ENCODE measurements at regions not wholly inside any gene's neighbourhood (a gene's known extent, or its start where the extent isn't known, plus 50 kb on each side); places are given as distances from the start of the nearest gene placed in this dataset.
"Not testable (repeated sequence)": the region's sequence is repeated elsewhere in the genome, so short reads cannot be mapped to it uniquely, and the experiment has no call there.

- DNase-seq (ENCODE audit: low spot score) = no peak
- Histone ChIP-seq H3K4me3 (no peak overlapping the region), H3K27ac (no peak overlapping the region)
- TF ChIP-seq CTCF (IDR thresholded peaks at IDR 0.05) = no peak
Observed at GRCh38 chr2:44060990-44061389, 65.2 kb upstream of the LRPPRC start.

GRCh38 chr2:44061469-44061868 lies 65.7 kb upstream of the LRPPRC start:
- Histone ChIP-seq H3K27ac (no peak overlapping the region), H3K4me3 (no peak overlapping the region)
- no peak for TF ChIP-seq CTCF (IDR thresholded peaks at IDR 0.05)
- no peak for DNase-seq (ENCODE audit: low spot score)

GRCh38 chr2:44061876-44062275 lies 66.1 kb upstream of the LRPPRC start:
- no peak for DNase-seq (ENCODE audit: low spot score)
- TF ChIP-seq CTCF (IDR thresholded peaks at IDR 0.05) = no peak
- Histone ChIP-seq H3K27ac (no peak overlapping the region), H3K4me3 (no peak overlapping the region)

GRCh38 chr2:44063033-44063432 lies 67.2 kb upstream of the LRPPRC start:
- no peak for DNase-seq (ENCODE audit: low spot score)
- no peak overlapping the region for H3K4me3 ChIP-seq
- no peak for TF ChIP-seq CTCF (IDR thresholded peaks at IDR 0.05)
- H3K27ac ChIP-seq = no peak overlapping the region

GRCh38 chr2:44064281-44064680 lies 68.5 kb upstream of the LRPPRC start:
- H3K4me3 ChIP-seq; DNase-seq (ENCODE audit: low spot score); H3K27ac ChIP-seq: not testable (repeated sequence)

- not testable (repeated sequence) for H3K27ac ChIP-seq; H3K4me3 ChIP-seq; DNase-seq (ENCODE audit: low spot score)
Observed at GRCh38 chr2:44067012-44067790, 71.4 kb upstream of the LRPPRC start.

- H3K4me3 ChIP-seq; H3K27ac ChIP-seq; DNase-seq (ENCODE audit: low spot score): not testable (repeated sequence)
Observed at GRCh38 chr2:44067791-44068181, 72.0 kb upstream of the LRPPRC start.

- Histone ChIP-seq H3K4me3 (no peak overlapping the region), H3K27ac (no peak overlapping the region)
- TF ChIP-seq CTCF (IDR thresholded peaks at IDR 0.05) = no peak
- no peak for DNase-seq (ENCODE audit: low spot score)
Observed at GRCh38 chr2:44071454-44072046, 75.8 kb upstream of the LRPPRC start.

- not testable (repeated sequence) for H3K27ac ChIP-seq; H3K4me3 ChIP-seq; DNase-seq (ENCODE audit: low spot score)
Observed at GRCh38 chr2:44073667-44074066, 77.9 kb upstream of the LRPPRC start.

- DNase-seq (ENCODE audit: low spot score) = not testable (repeated sequence)
Observed at GRCh38 chr2:44074795-44075194, 79.0 kb upstream of the LRPPRC start.

More at GRCh38 chr2:44074795-44075194, 79.0 kb upstream of the LRPPRC start:
- not testable (repeated sequence) for H3K27ac ChIP-seq, H3K4me3 ChIP-seq
